ENCODE measurements at regions not wholly inside any gene's neighbourhood (a gene's known extent, or its start where the extent isn't known, plus 50 kb on each side); places are given as distances from the start of the nearest gene placed in this dataset.

DNA sequence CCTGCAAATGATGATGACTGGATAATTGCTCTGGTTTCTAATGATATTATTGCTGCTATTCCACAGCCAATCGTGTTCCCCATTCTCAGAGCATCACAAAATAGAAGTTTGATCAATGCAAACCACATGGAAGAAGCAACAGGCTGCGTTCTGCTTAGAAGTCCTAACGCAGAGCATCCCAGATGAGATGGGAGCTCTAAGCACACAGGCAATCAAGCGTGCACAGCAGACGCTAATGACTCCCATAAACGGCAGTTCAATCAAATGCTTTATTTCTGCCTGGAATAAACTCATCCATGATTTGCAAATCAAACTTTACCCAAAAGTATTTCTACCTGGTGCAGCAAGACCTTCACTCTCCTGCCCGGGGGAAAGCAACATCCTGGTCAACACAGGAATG, 304.2 kb downstream of the FBXO15 start:
- no peak for DNase-seq

GRCh38 chr18:73842795-73843394, 304.7 kb downstream of the FBXO15 start:
- DNase-seq: peak; percentile 49

- DNase-seq: no peak
Measured at GRCh38 chr18:73841661-73842060, 306.0 kb downstream of the FBXO15 start.

DNA sequence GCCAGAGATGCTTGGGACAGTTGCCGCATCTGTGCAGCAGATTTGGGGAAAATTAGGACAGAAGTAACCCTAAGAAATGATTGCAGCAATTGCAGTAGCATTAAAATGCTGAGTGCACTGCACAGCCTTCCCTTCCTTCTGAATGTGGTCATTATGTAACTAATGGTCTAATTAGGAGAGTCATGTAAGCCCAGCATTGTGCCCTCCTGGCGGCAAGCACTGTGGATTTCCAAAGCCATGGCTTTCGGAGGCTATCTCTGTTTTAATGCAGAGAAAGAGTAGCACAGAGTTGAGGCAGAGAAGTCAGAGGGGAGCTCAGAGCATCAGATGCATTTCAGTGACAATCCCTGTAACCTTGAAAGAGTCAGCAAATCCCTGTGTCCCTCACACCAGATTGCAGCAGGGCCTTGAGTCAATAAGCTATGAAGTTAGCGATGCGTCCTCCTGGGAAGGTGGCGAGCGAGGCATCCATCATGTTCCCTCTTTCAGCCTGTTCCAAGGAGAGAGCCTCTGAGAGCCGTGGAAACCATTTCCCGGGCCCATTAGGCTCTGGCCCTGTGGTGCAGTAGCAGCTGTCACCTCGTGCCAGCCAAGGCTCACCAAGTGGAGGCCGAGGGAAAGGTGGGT, 307.2 kb downstream of the FBXO15 start:
- DNase-seq: no peak

DNA sequence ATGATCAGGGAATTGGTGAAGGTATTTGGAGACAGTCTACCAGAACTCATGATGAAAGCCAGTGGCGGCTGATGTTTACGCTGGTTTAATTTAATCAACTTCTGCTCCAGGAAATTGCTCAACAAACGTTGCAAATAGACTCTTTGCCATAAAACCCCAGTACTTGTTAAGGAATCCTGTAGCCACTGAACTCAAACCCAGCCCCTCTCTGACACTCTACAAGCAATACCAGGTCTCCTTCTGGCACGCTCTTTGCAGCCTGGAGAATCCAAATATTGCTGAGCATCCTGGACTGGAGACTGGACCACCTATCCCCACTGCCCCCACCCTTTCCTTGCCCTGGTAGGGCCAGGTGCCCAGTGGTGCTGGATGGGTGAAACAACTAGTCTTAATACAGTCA, 308.2 kb downstream of the FBXO15 start:
- no peak for DNase-seq

DNA sequence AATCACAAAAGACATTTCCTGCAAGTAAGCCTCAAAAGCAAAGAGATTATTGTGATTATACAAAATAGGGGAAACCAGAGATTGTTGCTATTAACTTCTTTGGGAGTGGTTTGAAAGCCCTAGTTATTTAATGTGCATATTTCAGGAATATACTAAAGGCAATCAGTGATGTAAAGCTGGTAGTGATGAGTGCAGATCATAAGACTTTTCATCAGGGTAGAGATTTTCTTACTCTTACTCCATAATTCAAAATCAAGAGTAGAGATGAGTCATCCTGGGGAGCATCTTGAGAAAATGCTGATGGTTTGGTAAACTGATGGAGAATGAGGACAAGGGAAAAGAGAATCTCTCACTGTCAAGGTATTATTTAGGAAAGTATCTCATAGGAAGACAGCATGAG, 309.5 kb downstream of the FBXO15 start:
- DNase-seq: no peak

GRCh38 chr18:73835656-73836364, 311.8 kb downstream of the FBXO15 start:
- DNase-seq: no peak

GRCh38 chr18:73835039-73835438, 312.6 kb downstream of the FBXO15 start:
- no peak for DNase-seq

DNA sequence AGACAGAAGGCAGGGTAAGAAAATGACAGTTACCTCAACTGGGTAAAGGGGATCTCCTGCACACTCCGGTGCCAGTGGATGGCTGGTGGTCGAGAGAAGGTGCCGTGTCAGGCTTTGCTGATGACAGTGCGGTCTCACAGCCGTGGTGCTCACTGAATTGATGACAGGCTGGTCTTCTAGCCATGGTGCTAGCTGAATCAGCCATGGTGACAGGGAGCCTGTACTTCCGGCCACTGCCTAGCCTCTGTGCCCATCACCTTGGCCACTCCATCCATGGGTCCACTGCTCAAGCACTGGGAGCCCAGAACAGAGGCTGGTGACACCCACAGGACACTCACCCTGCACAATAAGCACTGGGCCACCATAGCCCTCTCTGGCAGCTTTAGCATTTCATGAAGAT, 315.9 kb downstream of the FBXO15 start:
- DNase-seq: no peak

- no peak for DNase-seq
Measured at GRCh38 chr18:73829146-73829545, 318.5 kb downstream of the FBXO15 start.

GRCh38 chr18:73827801-73828200, 319.8 kb downstream of the FBXO15 start:
- DNase-seq: no peak

DNA sequence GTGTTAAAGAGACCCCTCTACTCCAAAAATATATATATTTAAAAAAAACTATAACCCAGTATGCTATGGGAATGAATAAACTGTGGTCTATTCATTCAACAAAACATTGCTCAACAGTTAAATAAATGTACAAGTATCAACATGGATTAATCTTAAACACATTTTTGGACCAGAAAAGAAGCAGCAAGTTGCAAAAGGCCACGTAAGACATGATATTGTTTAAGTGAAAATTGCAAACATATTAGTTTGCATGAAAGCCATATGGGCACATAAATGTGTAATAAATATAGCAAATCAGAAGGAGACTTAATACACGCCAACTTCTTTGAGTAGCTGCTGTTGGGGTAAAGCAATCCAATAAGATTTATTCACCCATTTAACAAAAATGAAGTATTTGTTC, 321.5 kb downstream of the FBXO15 start:
- DNase-seq: no peak

DNA sequence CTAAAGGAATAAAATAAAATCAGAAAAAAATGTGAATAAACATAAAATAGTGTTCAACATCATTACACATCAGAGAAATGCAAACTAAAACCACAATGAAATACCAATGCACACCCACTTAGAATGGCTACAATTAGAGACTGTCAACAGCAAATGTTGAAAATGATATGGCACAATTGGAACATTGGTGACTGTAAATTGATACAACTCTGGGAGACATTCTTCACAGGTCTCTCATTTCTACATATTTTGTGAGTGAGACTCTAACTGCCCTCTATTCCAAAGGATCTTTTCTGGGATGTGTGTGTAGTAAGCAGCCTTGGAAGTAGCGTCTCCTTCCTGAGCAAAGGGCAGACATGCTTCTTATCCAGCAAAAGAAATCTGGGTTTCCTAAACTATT, 323.0 kb downstream of the FBXO15 start:
- no peak for DNase-seq

GRCh38 chr18:73812423-73812822, 335.2 kb downstream of the FBXO15 start:
- no peak for DNase-seq

DNA sequence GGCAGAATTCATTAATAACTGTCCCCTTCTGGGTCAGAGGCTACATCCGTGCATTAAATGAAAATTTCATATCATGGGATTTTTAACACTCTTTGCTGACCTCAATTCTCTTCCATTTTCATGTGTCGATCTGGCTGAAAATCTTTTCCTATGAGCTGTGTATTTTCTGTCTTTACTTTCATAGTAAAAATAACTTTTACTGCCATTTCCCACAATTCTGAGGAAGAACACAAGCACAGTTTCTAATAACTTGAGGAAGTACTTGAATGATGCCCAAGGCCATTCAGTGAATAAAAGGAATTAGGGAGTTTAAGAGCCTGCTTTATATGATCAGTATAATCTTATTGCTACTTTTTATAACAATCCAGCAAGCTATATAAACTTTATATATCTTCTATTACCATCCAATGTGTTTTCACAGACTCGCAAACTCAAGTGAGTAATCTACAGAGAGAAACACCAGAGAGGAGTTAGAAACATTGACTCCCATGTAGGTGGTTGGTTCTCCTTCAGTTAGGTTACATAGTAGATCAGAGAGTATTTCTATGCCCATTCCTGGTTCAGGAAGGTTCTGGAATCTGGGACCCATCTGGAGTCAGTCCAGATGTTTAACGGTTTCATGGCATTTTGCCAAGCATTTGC, 340.0 kb downstream of the FBXO15 start:
- no peak for DNase-seq

- DNase-seq: no peak
Measured at GRCh38 chr18:73805991-73806390, 341.6 kb downstream of the FBXO15 start.

DNA sequence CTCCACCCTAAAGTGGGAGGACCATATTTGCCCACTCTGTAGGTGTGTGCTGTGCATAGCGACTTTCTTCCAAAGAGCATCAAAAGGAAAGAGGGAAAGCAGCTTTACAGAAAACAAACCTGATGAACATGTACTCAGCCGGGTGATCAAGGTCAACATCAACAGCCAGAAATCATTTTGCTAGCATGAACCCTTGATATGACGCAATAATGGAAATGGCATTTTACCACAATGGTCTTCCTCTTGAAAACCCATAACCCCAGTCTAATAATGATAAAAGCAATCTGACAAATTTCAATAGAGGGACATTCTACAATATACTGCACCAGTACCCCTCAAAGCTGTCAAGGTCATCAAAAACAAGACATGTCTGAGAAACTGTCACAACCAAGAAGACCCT, 350.2 kb downstream of the FBXO15 start:
- no peak for DNase-seq

DNA sequence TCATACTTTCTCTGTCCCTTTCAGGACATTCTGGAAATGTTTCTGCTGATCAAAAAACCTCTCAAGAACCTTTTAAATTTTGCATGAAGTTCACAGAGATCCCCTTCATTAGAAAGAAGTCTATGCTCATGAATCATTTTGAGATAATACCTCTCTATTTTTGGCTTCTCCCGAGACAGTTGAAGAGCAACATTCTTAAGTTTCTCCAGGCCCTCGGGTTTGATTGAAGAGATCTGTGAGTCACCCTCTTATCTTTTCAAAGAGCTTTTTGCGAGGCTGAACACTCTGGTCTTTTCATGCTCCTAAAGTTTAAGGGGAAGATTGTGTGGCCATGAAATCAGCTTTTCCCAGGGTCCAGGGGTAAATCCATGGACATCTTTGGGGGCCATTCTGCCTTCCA, 354.2 kb downstream of the FBXO15 start:
- no peak for DNase-seq

- no peak for DNase-seq
Measured at GRCh38 chr18:73791081-73791480, 356.6 kb downstream of the FBXO15 start.

- DNase-seq: no peak
Measured at GRCh38 chr18:73790587-73790986, 357.0 kb downstream of the FBXO15 start.

DNA sequence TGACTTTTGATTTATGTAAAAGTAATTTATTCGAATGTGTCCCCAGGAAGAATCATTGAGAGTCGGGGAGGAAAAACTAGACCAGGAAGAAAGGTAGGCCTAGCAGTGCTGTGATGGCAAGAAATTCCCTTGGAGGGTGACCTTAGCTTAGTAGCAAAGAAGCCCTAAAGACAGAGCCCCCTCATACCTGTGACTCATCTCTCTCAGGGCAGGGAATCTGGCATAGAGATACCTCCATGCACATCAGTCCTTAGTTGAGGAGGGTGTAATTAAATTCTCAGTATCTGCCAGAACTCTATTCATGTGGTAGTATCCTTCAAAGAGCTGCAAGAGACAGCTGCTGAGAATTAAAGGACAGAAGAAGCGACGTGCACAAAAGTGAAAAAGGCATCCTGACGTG, 360.3 kb downstream of the FBXO15 start:
- no peak for DNase-seq

GRCh38 chr18:73785300-73785699, 362.3 kb downstream of the FBXO15 start:
- DNase-seq: no peak

DNA sequence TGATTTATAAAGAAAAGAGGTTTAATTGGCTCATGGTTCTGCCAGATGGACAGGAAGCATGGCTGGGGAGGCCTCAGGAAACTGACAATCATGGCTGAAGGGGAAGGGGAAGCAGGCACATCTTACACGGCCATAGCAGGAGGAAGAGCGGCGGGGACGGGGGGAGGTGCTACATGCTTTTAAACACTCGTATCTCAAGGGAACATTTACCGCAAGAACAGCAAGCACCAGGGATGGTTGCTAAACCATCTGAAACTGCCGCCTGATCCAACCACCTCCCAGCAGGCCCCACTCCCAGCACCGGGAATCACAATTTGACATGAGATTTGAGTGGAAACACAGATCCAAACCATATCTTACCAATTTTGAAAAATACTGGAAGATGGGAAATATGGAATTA, 362.8 kb downstream of the FBXO15 start:
- DNase-seq: no peak

DNA sequence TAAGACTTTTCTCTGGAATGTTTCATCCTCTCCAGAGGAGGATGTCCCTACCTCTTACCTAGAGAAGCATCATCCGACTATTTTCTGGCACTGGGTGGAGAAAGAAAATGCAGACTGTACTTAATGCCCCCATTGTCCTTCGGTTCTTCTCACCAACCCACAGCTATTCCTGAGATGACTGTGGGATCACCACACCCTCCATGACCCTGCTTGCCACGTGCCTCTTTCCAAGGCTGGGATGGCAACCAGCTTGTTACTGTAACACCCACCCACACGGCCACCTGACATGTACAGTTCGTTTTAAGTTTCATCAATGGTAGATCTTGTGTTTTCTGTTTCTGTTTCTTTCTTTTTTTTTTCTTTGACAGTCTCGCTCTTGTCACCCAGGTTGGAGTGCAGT, 365.2 kb downstream of the FBXO15 start:
- DNase-seq: no peak
